HL-60 (cell line): ENCODE measurements at regions not wholly inside any gene's neighbourhood (a gene's known extent, or its start where the extent isn't known, plus 50 kb on each side); places are given as distances from the start of the nearest gene placed in this dataset.

Experiments
- DNase-seq, 2 experiments: peaks; one replicate each; pipeline ENCODE4 v3.0.0-alpha.2; 2010 to 2020; ENCODE audit warnings: low read depth in 1 of 2, low spot score in 1 of 2
- H3K27ac ChIP-seq: fragments of 250-450 bp; sonication (Bioruptor Pico); replicated peaks from 2 replicates; pipeline ENCODE4 v1.5.1; 2020; ENCODE audit warnings: mild to moderate bottlenecking, moderate library complexity
- H3K27me3 ChIP-seq: fragments of 250-450 bp; sonication (Bioruptor Pico); 2 replicates; pipeline ENCODE4 v1.5.1; 2021; ENCODE audit warnings: mild to moderate bottlenecking, moderate library complexity; ENCODE audit not compliant: insufficient read depth, poor library complexity, severe bottlenecking
- H3K4me3 ChIP-seq: replicated peaks from 2 replicates; pipeline ENCODE4 v1.5.1; 2011; ENCODE audit warnings: mild to moderate bottlenecking, control low read depth, low read length; ENCODE audit not compliant: insufficient read depth
- GABPA ChIP-seq: IDR thresholded peaks from 2 replicates; pipeline ENCODE4 v1.6.1; 2012; ENCODE audit warnings: low read depth
- POLR2AphosphoS5 ChIP-seq: IDR thresholded peaks from 2 replicates; pipeline ENCODE4 v1.6.1; 2012; ENCODE audit warnings: low read depth
- SPI1 ChIP-seq: IDR thresholded peaks from 2 replicates; pipeline ENCODE4 v1.6.1; 2012; ENCODE audit warnings: low read depth, mild to moderate bottlenecking, borderline replicate concordance
- TF ChIP-seq, protein P1 (sequence below): IDR thresholded peaks from 2 replicates; pipeline ENCODE4 v1.6.1; 2012; ENCODE audit warnings: low read depth; ENCODE audit not compliant: insufficient replicate concordance
- TF ChIP-seq, protein P2 (sequence below): IDR thresholded peaks from one replicate; pipeline ENCODE4 v1.5.1; 2011; ENCODE audit warnings: low read length, control low read depth, inconsistent platforms; ENCODE audit not compliant: insufficient read depth

DNA sequence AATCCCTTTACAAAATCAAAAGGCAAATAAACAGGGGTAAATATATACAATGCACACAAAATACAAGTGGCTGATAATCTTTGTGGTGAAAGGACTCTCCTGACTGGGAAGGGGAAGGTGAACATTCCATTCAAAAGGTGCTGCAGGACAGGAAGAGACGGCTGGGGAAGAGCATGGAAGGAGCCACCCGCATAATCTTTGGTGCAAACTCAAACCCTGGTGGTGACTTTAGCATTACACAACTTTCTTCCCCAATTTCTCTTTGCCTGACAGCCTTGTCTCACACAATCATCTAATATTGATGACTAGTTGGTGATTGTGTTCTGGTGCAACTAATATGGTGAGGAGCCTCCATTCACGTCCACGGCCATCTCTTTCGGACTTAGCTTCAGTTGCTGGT, 117.0 kb upstream of the EGFR start:
- no peak for TF ChIP-seq GABPA
- TF ChIP-seq POLR2AphosphoS5: no peak
- TF ChIP-seq, protein P1, sequence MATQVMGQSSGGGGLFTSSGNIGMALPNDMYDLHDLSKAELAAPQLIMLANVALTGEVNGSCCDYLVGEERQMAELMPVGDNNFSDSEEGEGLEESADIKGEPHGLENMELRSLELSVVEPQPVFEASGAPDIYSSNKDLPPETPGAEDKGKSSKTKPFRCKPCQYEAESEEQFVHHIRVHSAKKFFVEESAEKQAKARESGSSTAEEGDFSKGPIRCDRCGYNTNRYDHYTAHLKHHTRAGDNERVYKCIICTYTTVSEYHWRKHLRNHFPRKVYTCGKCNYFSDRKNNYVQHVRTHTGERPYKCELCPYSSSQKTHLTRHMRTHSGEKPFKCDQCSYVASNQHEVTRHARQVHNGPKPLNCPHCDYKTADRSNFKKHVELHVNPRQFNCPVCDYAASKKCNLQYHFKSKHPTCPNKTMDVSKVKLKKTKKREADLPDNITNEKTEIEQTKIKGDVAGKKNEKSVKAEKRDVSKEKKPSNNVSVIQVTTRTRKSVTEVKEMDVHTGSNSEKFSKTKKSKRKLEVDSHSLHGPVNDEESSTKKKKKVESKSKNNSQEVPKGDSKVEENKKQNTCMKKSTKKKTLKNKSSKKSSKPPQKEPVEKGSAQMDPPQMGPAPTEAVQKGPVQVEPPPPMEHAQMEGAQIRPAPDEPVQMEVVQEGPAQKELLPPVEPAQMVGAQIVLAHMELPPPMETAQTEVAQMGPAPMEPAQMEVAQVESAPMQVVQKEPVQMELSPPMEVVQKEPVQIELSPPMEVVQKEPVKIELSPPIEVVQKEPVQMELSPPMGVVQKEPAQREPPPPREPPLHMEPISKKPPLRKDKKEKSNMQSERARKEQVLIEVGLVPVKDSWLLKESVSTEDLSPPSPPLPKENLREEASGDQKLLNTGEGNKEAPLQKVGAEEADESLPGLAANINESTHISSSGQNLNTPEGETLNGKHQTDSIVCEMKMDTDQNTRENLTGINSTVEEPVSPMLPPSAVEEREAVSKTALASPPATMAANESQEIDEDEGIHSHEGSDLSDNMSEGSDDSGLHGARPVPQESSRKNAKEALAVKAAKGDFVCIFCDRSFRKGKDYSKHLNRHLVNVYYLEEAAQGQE: no peak
- Histone ChIP-seq H3K27me3 (no peaks in the 10 kb centered on the region), H3K27ac (no peak overlapping the region), H3K4me3 (no peak overlapping the region)
- no peak for DNase-seq

DNA sequence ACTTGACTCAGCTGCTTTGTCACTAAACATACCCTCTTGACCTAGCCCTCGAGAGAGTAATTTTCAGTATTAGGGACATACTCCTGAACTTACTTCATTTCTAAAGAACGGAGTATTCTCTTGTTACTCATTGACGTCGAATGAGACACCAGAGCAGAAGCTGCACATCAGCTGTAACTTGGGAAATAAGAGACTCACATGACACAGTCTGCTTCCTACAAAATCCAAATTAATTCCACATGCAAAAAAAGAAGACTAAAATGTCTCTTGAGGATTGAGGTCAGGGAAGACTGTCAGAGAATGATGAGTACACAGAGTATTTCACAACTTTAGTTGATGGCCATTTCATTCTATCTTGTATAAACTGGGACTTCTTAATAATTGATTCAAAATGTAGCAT, 114.7 kb upstream of the EGFR start:
- Histone ChIP-seq H3K4me3 (no peak overlapping the region), H3K27ac (no peak overlapping the region), H3K27me3 (no peaks in the 10 kb centered on the region)
- no peak for DNase-seq
- TF ChIP-seq, protein P2, sequence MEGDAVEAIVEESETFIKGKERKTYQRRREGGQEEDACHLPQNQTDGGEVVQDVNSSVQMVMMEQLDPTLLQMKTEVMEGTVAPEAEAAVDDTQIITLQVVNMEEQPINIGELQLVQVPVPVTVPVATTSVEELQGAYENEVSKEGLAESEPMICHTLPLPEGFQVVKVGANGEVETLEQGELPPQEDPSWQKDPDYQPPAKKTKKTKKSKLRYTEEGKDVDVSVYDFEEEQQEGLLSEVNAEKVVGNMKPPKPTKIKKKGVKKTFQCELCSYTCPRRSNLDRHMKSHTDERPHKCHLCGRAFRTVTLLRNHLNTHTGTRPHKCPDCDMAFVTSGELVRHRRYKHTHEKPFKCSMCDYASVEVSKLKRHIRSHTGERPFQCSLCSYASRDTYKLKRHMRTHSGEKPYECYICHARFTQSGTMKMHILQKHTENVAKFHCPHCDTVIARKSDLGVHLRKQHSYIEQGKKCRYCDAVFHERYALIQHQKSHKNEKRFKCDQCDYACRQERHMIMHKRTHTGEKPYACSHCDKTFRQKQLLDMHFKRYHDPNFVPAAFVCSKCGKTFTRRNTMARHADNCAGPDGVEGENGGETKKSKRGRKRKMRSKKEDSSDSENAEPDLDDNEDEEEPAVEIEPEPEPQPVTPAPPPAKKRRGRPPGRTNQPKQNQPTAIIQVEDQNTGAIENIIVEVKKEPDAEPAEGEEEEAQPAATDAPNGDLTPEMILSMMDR: no peak
- TF ChIP-seq SPI1: no peak
- no peak for TF ChIP-seq POLR2AphosphoS5
- TF ChIP-seq, protein P1: no peak
- no peak for TF ChIP-seq GABPA

DNA sequence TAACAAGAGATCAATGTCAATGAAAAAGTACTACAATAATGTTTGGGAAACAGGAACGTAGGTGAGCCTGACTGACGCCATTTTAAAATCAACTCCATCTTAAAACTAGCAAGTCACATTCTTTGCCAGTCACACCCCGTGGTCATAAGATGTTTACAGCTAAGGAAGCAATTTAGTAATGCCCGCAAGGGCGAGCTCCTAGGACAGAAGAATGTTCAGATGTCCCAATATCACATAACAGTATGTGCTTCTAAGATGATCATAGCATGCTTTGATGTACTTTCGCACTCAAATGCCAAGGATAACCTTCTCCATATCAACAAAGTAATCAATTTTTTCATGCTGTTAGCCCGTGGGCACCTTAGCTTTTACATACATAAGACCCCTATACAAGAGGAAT, 113.8 kb upstream of the EGFR start:
- Histone ChIP-seq H3K27me3 (no peaks in the 10 kb centered on the region), H3K4me3 (no peak overlapping the region), H3K27ac (no peak overlapping the region)
- TF ChIP-seq POLR2AphosphoS5: no peak
- no peak for TF ChIP-seq SPI1
- no peak for DNase-seq

DNA sequence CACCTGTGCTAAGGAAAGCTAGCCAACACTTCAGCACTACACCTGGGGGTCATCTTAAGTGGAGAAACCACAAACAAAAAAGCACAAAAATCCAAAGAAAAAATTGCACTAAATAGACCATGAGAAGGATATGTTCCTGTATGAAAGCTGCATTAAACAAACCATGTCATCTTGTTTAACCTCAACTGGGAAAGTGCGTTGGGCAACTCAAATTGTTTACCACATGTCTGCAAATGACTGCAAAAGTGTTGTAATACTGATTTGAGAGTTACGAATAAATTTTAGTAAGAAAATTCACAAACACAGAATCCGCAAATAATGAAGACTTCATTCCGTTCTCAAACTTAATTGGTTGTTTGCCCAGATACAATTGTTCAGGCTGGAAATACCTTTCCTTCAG, 111.9 kb upstream of the EGFR start:
- Histone ChIP-seq H3K27me3 (no peaks in the 10 kb centered on the region), H3K4me3 (no peak overlapping the region)

More for the DNA sequence above, 111.9 kb upstream of the EGFR start:
- no peak overlapping the region for H3K27ac ChIP-seq
- no peak for DNase-seq
- TF ChIP-seq, protein P1: no peak
- TF ChIP-seq POLR2AphosphoS5 (no peak), SPI1 (no peak), GABPA (no peak)
- TF ChIP-seq, protein P2: no peak
